ENCODE measurements at regions not wholly inside any gene's neighbourhood (a gene's known extent, or its start where the extent isn't known, plus 50 kb on each side); places are given as distances from the start of the nearest gene placed in this dataset.

GRCh38 chr6:12423832-12424231 lies 133.7 kb downstream of the EDN1 start:
- Histone ChIP-seq H2BK120ac (ENCODE audit: low read depth, low read length) (no peak overlapping the region), H3K23ac (ENCODE audit: low read depth, low read length, poor library complexity) (no peak overlapping the region), H3K27ac (replicated peaks; ENCODE audit: low read length) (no peak overlapping the region), H2AK5ac (ENCODE audit: low read depth, low read length) (no peak overlapping the region), H2BK5ac (ENCODE audit: low read length) (no peak overlapping the region), H3K9ac (ENCODE audit: low read depth, low read length, poor library complexity) (no peak overlapping the region), H3K27me3 (ENCODE audit: control insufficient read depth in 3 of 3, insufficient read depth in 3 of 3, low read depth in 1 of 3, low read length in 3 of 3) (no peaks in the 10 kb centered on the region), H3K4ac (ENCODE audit: low read length) (no peak overlapping the region), H2BK15ac (ENCODE audit: low read length) (no peak overlapping the region), H3K36me3 (replicated peaks in 1 of 2; ENCODE audit: control insufficient read depth in 2 of 2, insufficient read depth in 2 of 2, low read length in 2 of 2) (no peaks in the 10 kb centered on the region), H3K9me3 (replicated peaks in 1 of 2; ENCODE audit: control insufficient read depth in 2 of 2, insufficient read depth in 1 of 2, low read depth in 1 of 2, low read length in 2 of 2) (peaks cover 0 to 3% of the 10 kb centered on the region in 2 donors), H3K4me1 (ENCODE audit: control insufficient read depth in 2 of 2, insufficient read depth in 1 of 2, low read depth in 1 of 2, low read length in 2 of 2) (peaks cover 0 to 8% of the 10 kb centered on the region in 2 donors), H3K79me1 (ENCODE audit: low read depth, low read length) (no peaks in the 10 kb centered on the region), H2BK12ac (ENCODE audit: low read length) (no peak overlapping the region), H3K4me2 (ENCODE audit: insufficient read depth, low read length, poor library complexity, severe bottlenecking) (no peak overlapping the region), H3K14ac (ENCODE audit: low read length) (no peak overlapping the region), H4K8ac (ENCODE audit: low read depth, low read length) (no peak overlapping the region), H3K4me3 (ENCODE audit: low read length in 2 of 2) (no peak overlapping the region), H3K18ac (ENCODE audit: low read length) (no peak overlapping the region), H2AFZ (ENCODE audit: low read length) (no peak overlapping the region), H4K91ac (ENCODE audit: low read depth, low read length, poor library complexity) (no peak overlapping the region)
- DNase-seq (ENCODE audit: low spot score), result no peak
- WGBS, 2 donors (ENCODE audit: extremely low coverage in 2 of 2, insufficient read length in 2 of 2, insufficient replicate concordance in 1 of 2), result no CpG with 5 or more reads among the region's 1 CpG

GRCh38 chr6:12426121-12426520 lies 136.0 kb downstream of the EDN1 start:
- DNase-seq (ENCODE audit: low spot score), result no peak
- Histone ChIP-seq H3K4ac (ENCODE audit: low read length) (no peak overlapping the region), H3K18ac (ENCODE audit: low read length) (no peak overlapping the region), H2BK120ac (ENCODE audit: low read depth, low read length) (no peak overlapping the region), H2BK5ac (ENCODE audit: low read length) (no peak overlapping the region), H4K91ac (ENCODE audit: low read depth, low read length, poor library complexity) (no peak overlapping the region), H3K27me3 (ENCODE audit: control insufficient read depth in 3 of 3, insufficient read depth in 3 of 3, low read depth in 1 of 3, low read length in 3 of 3) (no peaks in the 10 kb centered on the region), H2AK5ac (ENCODE audit: low read depth, low read length) (no peak overlapping the region), H3K9ac (ENCODE audit: low read depth, low read length, poor library complexity) (no peak overlapping the region), H2BK12ac (ENCODE audit: low read length) (no peak overlapping the region), H2BK15ac (ENCODE audit: low read length) (no peak overlapping the region), H3K9me3 (replicated peaks in 1 of 2; ENCODE audit: control insufficient read depth in 2 of 2, insufficient read depth in 1 of 2, low read depth in 1 of 2, low read length in 2 of 2) (no peaks in the 10 kb centered on the region), H3K23ac (ENCODE audit: low read depth, low read length, poor library complexity) (no peak overlapping the region), H3K4me1 (ENCODE audit: control insufficient read depth in 2 of 2, insufficient read depth in 1 of 2, low read depth in 1 of 2, low read length in 2 of 2) (peaks cover 0 to 6% of the 10 kb centered on the region in 2 donors), H3K79me1 (ENCODE audit: low read depth, low read length) (no peaks in the 10 kb centered on the region), H3K36me3 (replicated peaks in 1 of 2; ENCODE audit: control insufficient read depth in 2 of 2, insufficient read depth in 2 of 2, low read length in 2 of 2) (no peaks in the 10 kb centered on the region), H3K4me3 (ENCODE audit: low read length in 2 of 2) (no peak overlapping the region), H3K27ac (replicated peaks; ENCODE audit: low read length) (no peak overlapping the region), H2AFZ (ENCODE audit: low read length) (no peak overlapping the region), H3K4me2 (ENCODE audit: insufficient read depth, low read length, poor library complexity, severe bottlenecking) (no peak overlapping the region), H4K8ac (ENCODE audit: low read depth, low read length) (no peak overlapping the region), H3K14ac (ENCODE audit: low read length) (no peak overlapping the region)
- WGBS, 2 donors (ENCODE audit: extremely low coverage in 2 of 2, insufficient read length in 2 of 2, insufficient replicate concordance in 1 of 2), result no CpG with 5 or more reads among the region's 4 CpGs

- no peak overlapping the region for H2AK5ac ChIP-seq (ENCODE audit: low read depth, low read length)
- H3K4me2 ChIP-seq (ENCODE audit: insufficient read depth, low read length, poor library complexity, severe bottlenecking), result no peak overlapping the region
- no peak for DNase-seq (ENCODE audit: low spot score)
- no peaks in the 10 kb centered on the region for H3K4me1 ChIP-seq (ENCODE audit: control insufficient read depth in 2 of 2, insufficient read depth in 1 of 2, low read depth in 1 of 2, low read length in 2 of 2)
- H3K9ac ChIP-seq (ENCODE audit: low read depth, low read length, poor library complexity), result no peak overlapping the region
- H4K91ac ChIP-seq (ENCODE audit: low read depth, low read length, poor library complexity), result no peak overlapping the region
- no peak overlapping the region for H3K4me3 ChIP-seq (ENCODE audit: low read length in 2 of 2)
- H2BK12ac ChIP-seq (ENCODE audit: low read length), result no peak overlapping the region
- no peaks in the 10 kb centered on the region for H3K36me3 ChIP-seq (replicated peaks in 1 of 2; ENCODE audit: control insufficient read depth in 2 of 2, insufficient read depth in 2 of 2, low read length in 2 of 2)
- H2BK120ac ChIP-seq (ENCODE audit: low read depth, low read length), result no peak overlapping the region
- H4K8ac ChIP-seq (ENCODE audit: low read depth, low read length), result no peak overlapping the region
- H3K18ac ChIP-seq (ENCODE audit: low read length), result no peak overlapping the region
- H3K23ac ChIP-seq (ENCODE audit: low read depth, low read length, poor library complexity), result no peak overlapping the region
- no peak overlapping the region for H3K14ac ChIP-seq (ENCODE audit: low read length)
- no peaks in the 10 kb centered on the region for H3K9me3 ChIP-seq (replicated peaks in 1 of 2; ENCODE audit: control insufficient read depth in 2 of 2, insufficient read depth in 1 of 2, low read depth in 1 of 2, low read length in 2 of 2)
- no peaks in the 10 kb centered on the region for H3K79me1 ChIP-seq (ENCODE audit: low read depth, low read length)
- H3K4ac ChIP-seq (ENCODE audit: low read length), result no peak overlapping the region
- no peak overlapping the region for H3K27ac ChIP-seq (replicated peaks; ENCODE audit: low read length)
- no peak overlapping the region for H2BK5ac ChIP-seq (ENCODE audit: low read length)
- no peak overlapping the region for H2AFZ ChIP-seq (ENCODE audit: low read length)
- H2BK15ac ChIP-seq (ENCODE audit: low read length), result no peak overlapping the region
- no peaks in the 10 kb centered on the region for H3K27me3 ChIP-seq (ENCODE audit: control insufficient read depth in 3 of 3, insufficient read depth in 3 of 3, low read depth in 1 of 3, low read length in 3 of 3)
- WGBS, 2 donors (ENCODE audit: extremely low coverage in 2 of 2, insufficient read length in 2 of 2, insufficient replicate concordance in 1 of 2), result no CpG with 5 or more reads among the region's 3 CpGs
These were observed 140.9 kb downstream of the EDN1 start for GRCh38 chr6:12431023-12431422.

- H4K8ac ChIP-seq (ENCODE audit: low read depth, low read length), result no peak overlapping the region
- no peaks in the 10 kb centered on the region for H3K27me3 ChIP-seq (ENCODE audit: control insufficient read depth in 3 of 3, insufficient read depth in 3 of 3, low read depth in 1 of 3, low read length in 3 of 3)
- no CpG with 5 or more reads among the region's 3 CpGs for WGBS, 2 donors (ENCODE audit: extremely low coverage in 2 of 2, insufficient read length in 2 of 2, insufficient replicate concordance in 1 of 2)
- H3K36me3 ChIP-seq (replicated peaks in 1 of 2; ENCODE audit: control insufficient read depth in 2 of 2, insufficient read depth in 2 of 2, low read length in 2 of 2), result no peaks in the 10 kb centered on the region
- no peak overlapping the region for H3K4me2 ChIP-seq (ENCODE audit: insufficient read depth, low read length, poor library complexity, severe bottlenecking)
- no peak for DNase-seq (ENCODE audit: low spot score)
- no peaks in the 10 kb centered on the region for H3K4me1 ChIP-seq (ENCODE audit: control insufficient read depth in 2 of 2, insufficient read depth in 1 of 2, low read depth in 1 of 2, low read length in 2 of 2)
- H3K23ac ChIP-seq (ENCODE audit: low read depth, low read length, poor library complexity), result no peak overlapping the region
- H3K4ac ChIP-seq (ENCODE audit: low read length), result no peak overlapping the region
- H2BK120ac ChIP-seq (ENCODE audit: low read depth, low read length), result no peak overlapping the region
- H4K91ac ChIP-seq (ENCODE audit: low read depth, low read length, poor library complexity), result no peak overlapping the region
- H2BK12ac ChIP-seq (ENCODE audit: low read length), result no peak overlapping the region
- H2BK15ac ChIP-seq (ENCODE audit: low read length), result no peak overlapping the region
- H2AFZ ChIP-seq (ENCODE audit: low read length), result no peak overlapping the region
- H3K9me3 ChIP-seq (replicated peaks in 1 of 2; ENCODE audit: control insufficient read depth in 2 of 2, insufficient read depth in 1 of 2, low read depth in 1 of 2, low read length in 2 of 2), result no peaks in the 10 kb centered on the region
- no peak overlapping the region for H3K18ac ChIP-seq (ENCODE audit: low read length)
- no peak overlapping the region for H2BK5ac ChIP-seq (ENCODE audit: low read length)
- H3K9ac ChIP-seq (ENCODE audit: low read depth, low read length, poor library complexity), result no peak overlapping the region
- no peak overlapping the region for H3K14ac ChIP-seq (ENCODE audit: low read length)
- no peak overlapping the region for H2AK5ac ChIP-seq (ENCODE audit: low read depth, low read length)
- no peak overlapping the region for H3K4me3 ChIP-seq (ENCODE audit: low read length in 2 of 2)
- H3K79me1 ChIP-seq (ENCODE audit: low read depth, low read length), result no peaks in the 10 kb centered on the region
- H3K27ac ChIP-seq (replicated peaks; ENCODE audit: low read length), result no peak overlapping the region
These were observed 146.1 kb downstream of the EDN1 start for GRCh38 chr6:12436224-12436623.
